Breast epithelium (tissue), 4 donors: ENCODE measurements at regions not wholly inside any gene's neighbourhood (a gene's known extent, or its start where the extent isn't known, plus 50 kb on each side); places are given as distances from the start of the nearest gene placed in this dataset.

ENCODE experiments used
- DNase-seq, 2 donors: peaks; one replicate each; pipeline ENCODE4 v3.0.0-alpha.2; 2019; ENCODE audit warnings: low spot score in 2 of 2
- H3K27ac ChIP-seq, 2 donors: fragments of 200-600 bp; sonication (generic) in 1 of 2; one replicate each; pipeline ENCODE4 v1.5.1; 2016 to 2019; ENCODE audit warnings: mild to moderate bottlenecking in 1 of 2
- H3K27me3 ChIP-seq, 2 donors: fragments of 200-600 bp; sonication (generic) in 1 of 2; one replicate each; pipeline versions ENCODE4 v1.5.1 to v1.6.0; 2017 to 2019; ENCODE audit warnings: control low read depth in 1 of 2, mild to moderate bottlenecking in 1 of 2
- H3K36me3 ChIP-seq: fragments of 200-600 bp; one replicate; pipeline ENCODE4 v1.5.1; 2019
- H3K4me1 ChIP-seq, 2 donors: fragments of 200-600 bp; sonication (generic); one replicate each; pipeline ENCODE4 v1.5.1; 2016 to 2019; ENCODE audit warnings: control low read depth in 1 of 2
- H3K4me3 ChIP-seq, 3 donors: fragments of 200-600 bp; sonication (generic); 1 replicate in 2 of 3; 2 replicates in 1 of 3; pipeline ENCODE4 v1.5.1; 2016 to 2019; ENCODE audit warnings: mild to moderate bottlenecking in 3 of 3, moderate library complexity in 2 of 3
- H3K9me3 ChIP-seq, 2 donors: fragments of 200-600 bp; sonication (generic) in 1 of 2; one replicate each; pipeline ENCODE4 v1.5.1; 2016 to 2019; ENCODE audit warnings: control low read depth in 1 of 2
- CTCF ChIP-seq, 3 donors: fragments of 450-650 bp; IDR thresholded peaks; one replicate each; pipeline ENCODE4 v1.5.1; 2016 to 2017; ENCODE audit warnings: antibody characterized with exemption in 3 of 3, mild to moderate bottlenecking in 3 of 3, moderate library complexity in 3 of 3
- POLR2A ChIP-seq: fragments of 450-650 bp; IDR thresholded peaks from one replicate; pipeline ENCODE4 v1.6.1; 2016; ENCODE audit warnings: antibody characterized with exemption, mild to moderate bottlenecking, moderate library complexity
- POLR2AphosphoS5 ChIP-seq, 3 donors: sonication (generic); formaldehyde crosslinking; IDR thresholded peaks; one replicate each; pipeline ENCODE4 v1.6.1; 2017; ENCODE audit warnings: antibody characterized with exemption in 3 of 3
- intact Hi-C: fragments of 100-400 bp; cut with DNase I; formaldehyde crosslinking; loops from one replicate; pipeline ENCODE4 v1.15.1; 2023; ENCODE audit warnings: low total_unique reads

GRCh38 chr1:105686026-105686425 is 1370.4 kb upstream of the PRMT6 start:
- Histone ChIP-seq H3K27ac (no peak overlapping the region), H3K4me1 (no peaks in the 10 kb centered on the region), H3K9me3 (peaks cover 0 to 14% of the 10 kb centered on the region in 2 donors), H3K4me3 (no peak overlapping the region), H3K36me3 (no peaks in the 10 kb centered on the region), H3K27me3 (no peaks in the 10 kb centered on the region)
- no peak for DNase-seq
- no peak for TF ChIP-seq CTCF (IDR thresholded peaks at IDR 0.05)
- no peak for TF ChIP-seq POLR2A
- no peak for TF ChIP-seq POLR2AphosphoS5 (IDR thresholded peaks at IDR 0.05)
- intact Hi-C loops: no loop called here

GRCh38 chr1:105686874-105687690 is 1369.4 kb upstream of the PRMT6 start:
- no peak overlapping the region for H3K4me3 ChIP-seq
- H3K4me1 ChIP-seq: no peaks in the 10 kb centered on the region
- no peaks in the 10 kb centered on the region for H3K36me3 ChIP-seq
- H3K27ac ChIP-seq: no peak overlapping the region
- intact Hi-C loops: no loop called here
- TF ChIP-seq POLR2A (no peak), POLR2AphosphoS5 (IDR thresholded peaks at IDR 0.05) (no peak), CTCF (IDR thresholded peaks at IDR 0.05) (no peak)
- H3K27me3 ChIP-seq: no peaks in the 10 kb centered on the region
- DNase-seq: no peak
- H3K9me3 ChIP-seq: peaks cover 0 to 14% of the 10 kb centered on the region in 2 donors

GRCh38 chr1:105700723-105701122 is 1355.8 kb upstream of the PRMT6 start:
- Histone ChIP-seq H3K36me3 (no peaks in the 10 kb centered on the region), H3K4me1 (no peaks in the 10 kb centered on the region), H3K27me3 (no peaks in the 10 kb centered on the region), H3K9me3 (no peaks in the 10 kb centered on the region), H3K4me3 (no peak overlapping the region), H3K27ac (no peak overlapping the region)
- intact Hi-C loops: no loop called here
- TF ChIP-seq POLR2A (no peak), POLR2AphosphoS5 (IDR thresholded peaks at IDR 0.05) (no peak), CTCF (IDR thresholded peaks at IDR 0.05) (no peak)
- no peak for DNase-seq

- Histone ChIP-seq H3K4me1 (no peaks in the 10 kb centered on the region), H3K27ac (no peak overlapping the region), H3K4me3 (no peak overlapping the region), H3K27me3 (no peaks in the 10 kb centered on the region), H3K9me3 (no peaks in the 10 kb centered on the region), H3K36me3 (no peaks in the 10 kb centered on the region)
- intact Hi-C loops: no loop called here
- no peak for TF ChIP-seq POLR2A
- TF ChIP-seq POLR2AphosphoS5 (IDR thresholded peaks at IDR 0.05): no peak
- no peak for TF ChIP-seq CTCF (IDR thresholded peaks at IDR 0.05)
- DNase-seq: no peak
Observed at GRCh38 chr1:105724286-105724685, 1332.2 kb upstream of the PRMT6 start.

GRCh38 chr1:105730701-105731100 is 1325.8 kb upstream of the PRMT6 start:
- no peaks in the 10 kb centered on the region for H3K4me1 ChIP-seq
- TF ChIP-seq POLR2A (no peak), CTCF (IDR thresholded peaks at IDR 0.05) (no peak), POLR2AphosphoS5 (IDR thresholded peaks at IDR 0.05) (no peak)
- no peaks in the 10 kb centered on the region for H3K27me3 ChIP-seq
- DNase-seq: no peak
- H3K36me3 ChIP-seq: no peaks in the 10 kb centered on the region
- intact Hi-C loops: no loop called here
- no peak overlapping the region for H3K4me3 ChIP-seq
- no peaks in the 10 kb centered on the region for H3K9me3 ChIP-seq
- no peak overlapping the region for H3K27ac ChIP-seq
